Tibial artery (tissue), 4 donors: ENCODE measurements at regions not wholly inside any gene's neighbourhood (a gene's known extent, or its start where the extent isn't known, plus 50 kb on each side); places are given as distances from the start of the nearest gene placed in this dataset.

Source experiments
- DNase-seq, 2 donors: peaks; one replicate each; pipeline ENCODE4 v3.0.0-alpha.2; 2019
- H3K27ac ChIP-seq, 2 donors: fragments of 200-600 bp; sonication (generic) in 1 of 2; 1 replicate in 1 of 2; 2 replicates in 1 of 2; pipeline ENCODE4 v1.5.1; 2018 to 2019; ENCODE audit warnings: mild to moderate bottlenecking in 1 of 2
- H3K27me3 ChIP-seq, 2 donors: fragments of 200-600 bp; sonication (generic) in 1 of 2; one replicate each; pipeline versions ENCODE4 v1.5.1 to v1.6.0; 2016 to 2019
- H3K36me3 ChIP-seq, 3 donors: fragments of 200-600 bp; sonication (generic) in 2 of 3; one replicate each; pipeline ENCODE4 v1.5.1; 2016 to 2019; ENCODE audit warnings: mild to moderate bottlenecking in 2 of 3
- H3K4me1 ChIP-seq, 4 donors: fragments of 200-600 bp; sonication (generic) in 2 of 4; 1 replicate in 3 of 4; 2 replicates in 1 of 4; pipeline ENCODE4 v1.5.1; 2016 to 2019
- H3K4me3 ChIP-seq, 2 donors: fragments of 200-600 bp; sonication (generic) in 1 of 2; 1 replicate in 1 of 2; 2 replicates in 1 of 2; pipeline ENCODE4 v1.5.1; 2018 to 2019; ENCODE audit warnings: mild to moderate bottlenecking in 2 of 2
- H3K9me3 ChIP-seq, 3 donors: fragments of 200-600 bp; sonication (generic) in 1 of 3; one replicate each; pipeline ENCODE4 v1.5.1; 2016 to 2019
- intact Hi-C: fragments of 100-400 bp; cut with DNase I; formaldehyde crosslinking; loops from one replicate; pipeline ENCODE4 v1.15.0; 2023; ENCODE audit warnings: low total_unique reads
- TF ChIP-seq, protein P1 (sequence below), 2 experiments: fragments of 200-600 bp in 1 of 2; fragments of 450-650 bp in 1 of 2; IDR thresholded peaks; one replicate each; pipeline ENCODE4 v1.5.1; 2017 to 2019; ENCODE audit warnings: antibody characterized with exemption in 2 of 2, mild to moderate bottlenecking in 1 of 2, moderate library complexity in 1 of 2

DNA sequence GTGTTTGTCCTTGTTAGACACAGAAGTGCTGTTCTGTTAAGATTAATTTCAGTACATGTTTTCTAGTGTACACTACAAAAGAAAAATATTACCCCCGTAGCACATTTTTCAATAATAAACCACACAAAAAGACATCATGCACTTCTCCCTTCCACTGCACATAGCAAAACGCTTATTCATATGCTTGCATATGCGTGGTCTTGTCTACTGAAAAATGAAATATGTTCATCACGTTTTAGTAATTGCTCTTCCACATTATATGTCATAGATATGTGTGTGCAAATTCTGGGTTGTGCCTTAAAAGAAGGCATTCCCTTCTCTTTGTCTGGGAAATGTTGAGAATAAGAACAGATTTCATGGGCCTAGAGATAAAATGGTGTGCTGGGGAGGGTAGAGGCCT is 353.9 kb downstream of the NSUN3 start:
- Histone ChIP-seq H3K36me3 (no peaks in the 10 kb centered on the region), H3K4me1 (no peaks in the 10 kb centered on the region), H3K4me3 (no peak overlapping the region), H3K27me3 (no peaks in the 10 kb centered on the region), H3K27ac (no peak overlapping the region), H3K9me3 (no peaks in the 10 kb centered on the region)
- TF ChIP-seq, protein P1, sequence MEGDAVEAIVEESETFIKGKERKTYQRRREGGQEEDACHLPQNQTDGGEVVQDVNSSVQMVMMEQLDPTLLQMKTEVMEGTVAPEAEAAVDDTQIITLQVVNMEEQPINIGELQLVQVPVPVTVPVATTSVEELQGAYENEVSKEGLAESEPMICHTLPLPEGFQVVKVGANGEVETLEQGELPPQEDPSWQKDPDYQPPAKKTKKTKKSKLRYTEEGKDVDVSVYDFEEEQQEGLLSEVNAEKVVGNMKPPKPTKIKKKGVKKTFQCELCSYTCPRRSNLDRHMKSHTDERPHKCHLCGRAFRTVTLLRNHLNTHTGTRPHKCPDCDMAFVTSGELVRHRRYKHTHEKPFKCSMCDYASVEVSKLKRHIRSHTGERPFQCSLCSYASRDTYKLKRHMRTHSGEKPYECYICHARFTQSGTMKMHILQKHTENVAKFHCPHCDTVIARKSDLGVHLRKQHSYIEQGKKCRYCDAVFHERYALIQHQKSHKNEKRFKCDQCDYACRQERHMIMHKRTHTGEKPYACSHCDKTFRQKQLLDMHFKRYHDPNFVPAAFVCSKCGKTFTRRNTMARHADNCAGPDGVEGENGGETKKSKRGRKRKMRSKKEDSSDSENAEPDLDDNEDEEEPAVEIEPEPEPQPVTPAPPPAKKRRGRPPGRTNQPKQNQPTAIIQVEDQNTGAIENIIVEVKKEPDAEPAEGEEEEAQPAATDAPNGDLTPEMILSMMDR (IDR thresholded peaks at IDR 0.05), result no peak
- intact Hi-C loops, result no loop called here
- DNase-seq, result no peak

DNA sequence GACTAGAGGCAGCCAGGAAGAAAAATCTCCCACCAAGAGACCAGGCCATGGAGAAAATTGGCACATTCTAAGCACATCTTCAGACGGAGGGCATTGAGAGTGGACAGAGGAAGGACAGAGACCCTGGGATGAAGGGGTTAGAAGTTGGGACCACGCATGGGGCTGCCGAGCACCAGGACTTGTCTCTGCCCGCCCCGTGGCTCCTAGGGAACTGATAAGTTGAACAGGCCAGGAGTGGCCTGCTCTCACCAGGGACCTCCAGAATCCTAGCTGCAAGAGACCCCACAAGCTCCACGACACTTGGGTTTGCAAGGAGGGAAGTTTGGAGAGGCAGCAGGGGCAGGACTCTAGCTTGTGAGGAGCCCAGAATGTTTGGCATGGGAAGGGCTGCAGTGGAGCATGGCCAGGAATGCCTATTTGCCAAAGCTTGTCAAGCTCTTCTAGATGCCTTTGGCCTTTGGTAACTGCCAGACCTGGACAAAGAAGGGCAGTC is 355.1 kb downstream of the NSUN3 start:
- Histone ChIP-seq H3K27me3 (no peaks in the 10 kb centered on the region), H3K4me1 (no peaks in the 10 kb centered on the region), H3K27ac (no peak overlapping the region), H3K9me3 (no peaks in the 10 kb centered on the region), H3K36me3 (no peaks in the 10 kb centered on the region), H3K4me3 (no peak overlapping the region)
- intact Hi-C loops, result no loop called here
- peak in 1 of 2 donors; percentile 44 for DNase-seq
- TF ChIP-seq, protein P1 (IDR thresholded peaks at IDR 0.05), result no peak

DNA sequence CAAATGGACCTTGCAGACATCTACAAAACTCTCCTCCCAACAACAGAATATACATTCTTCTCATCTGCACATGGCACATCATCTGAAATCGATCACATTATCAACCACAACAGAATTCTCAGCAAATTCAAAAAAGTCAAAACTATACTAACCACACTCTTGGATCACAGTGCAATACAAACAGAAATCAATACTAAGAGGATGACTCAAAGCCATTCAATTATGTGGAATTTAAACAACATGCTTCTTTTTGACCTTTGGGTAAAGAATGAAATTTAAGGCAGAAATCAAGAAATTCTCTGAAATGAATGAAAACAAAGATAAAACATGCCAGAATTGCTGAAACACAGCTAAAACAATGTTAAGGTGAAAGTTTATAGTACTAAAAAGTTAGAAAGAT is 358.1 kb downstream of the NSUN3 start:
- Histone ChIP-seq H3K27me3 (no peaks in the 10 kb centered on the region), H3K9me3 (no peaks in the 10 kb centered on the region), H3K27ac (no peak overlapping the region), H3K4me3 (no peak overlapping the region), H3K36me3 (no peaks in the 10 kb centered on the region), H3K4me1 (no peaks in the 10 kb centered on the region)
- intact Hi-C loops, result no loop called here
- no peak for DNase-seq
- TF ChIP-seq, protein P1 (IDR thresholded peaks at IDR 0.05), result no peak

DNA sequence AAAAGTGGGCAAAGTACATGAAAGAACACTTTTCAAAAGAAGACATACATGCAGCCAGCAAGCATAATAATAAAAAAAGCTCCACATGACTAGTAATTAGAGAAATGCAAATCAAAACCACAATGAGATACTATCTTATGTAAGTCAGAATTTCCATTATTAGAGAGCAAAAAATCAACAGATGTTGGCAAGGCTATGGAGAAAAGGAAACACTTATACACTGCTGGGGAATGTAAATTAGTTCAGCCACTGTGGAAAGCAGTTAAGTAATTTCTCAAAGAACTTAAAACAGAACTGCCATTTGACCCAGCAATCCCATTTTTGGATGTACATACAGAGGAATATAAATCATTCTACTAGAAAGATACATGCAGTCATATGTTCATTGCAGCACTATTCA is 360.7 kb downstream of the NSUN3 start:
- intact Hi-C loops, result no loop called here
- TF ChIP-seq, protein P1 (IDR thresholded peaks at IDR 0.05), result no peak
- H3K36me3 ChIP-seq, result no peaks in the 10 kb centered on the region

DNA sequence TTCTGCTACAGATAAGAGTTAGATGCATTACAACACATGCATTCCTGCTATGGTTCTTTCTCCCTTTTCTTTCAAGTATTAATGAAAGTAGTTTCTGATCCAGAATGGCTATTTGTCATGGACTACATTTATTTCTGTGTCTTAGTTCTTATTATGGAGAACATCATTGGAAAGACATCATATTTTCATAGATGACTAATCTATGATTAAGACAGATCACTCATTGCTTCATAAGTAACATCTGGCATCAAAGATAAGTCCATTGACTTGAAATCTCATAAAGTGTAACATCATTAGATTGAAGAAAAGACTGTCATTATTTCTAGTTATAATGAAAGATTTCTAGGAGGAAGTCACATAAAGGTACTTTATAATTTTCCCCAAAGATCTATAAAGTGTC is 366.7 kb downstream of the NSUN3 start:
- Histone ChIP-seq H3K27me3 (no peaks in the 10 kb centered on the region), H3K9me3 (no peaks in the 10 kb centered on the region), H3K4me3 (no peak overlapping the region), H3K27ac (no peak overlapping the region), H3K4me1 (no peaks in the 10 kb centered on the region), H3K36me3 (no peaks in the 10 kb centered on the region)
- intact Hi-C loops, result no loop called here
- no peak for DNase-seq
- TF ChIP-seq, protein P1 (IDR thresholded peaks at IDR 0.05), result no peak

More for the DNA sequence above, 360.7 kb downstream of the NSUN3 start:
- Histone ChIP-seq H3K4me1 (no peaks in the 10 kb centered on the region), H3K27me3 (no peaks in the 10 kb centered on the region), H3K4me3 (no peak overlapping the region), H3K27ac (no peak overlapping the region), H3K9me3 (no peaks in the 10 kb centered on the region)
- no peak for DNase-seq
